Suprapubic skin (tissue), 4 donors: ENCODE measurements at regions not wholly inside any gene's neighbourhood (a gene's known extent, or its start where the extent isn't known, plus 50 kb on each side); places are given as distances from the start of the nearest gene placed in this dataset.

Experiments used
- DNase-seq, 2 donors: peaks; one replicate each; pipeline ENCODE4 v3.0.0-alpha.2; 2019; ENCODE audit warnings: low spot score in 2 of 2
- H3K27ac ChIP-seq: fragments of 200-600 bp; sonication (generic); one replicate; pipeline ENCODE4 v1.5.1; 2019
- H3K27me3 ChIP-seq: fragments of 200-600 bp; sonication (generic); one replicate; pipeline ENCODE4 v1.5.1; 2019
- H3K36me3 ChIP-seq: fragments of 200-600 bp; sonication (generic); one replicate; pipeline ENCODE4 v1.5.1; 2019
- H3K4me1 ChIP-seq: fragments of 200-600 bp; sonication (generic); one replicate; pipeline ENCODE4 v1.5.1; 2019
- H3K4me3 ChIP-seq: fragments of 200-600 bp; sonication (generic); one replicate; pipeline ENCODE4 v1.5.1; 2019; ENCODE audit warnings: mild to moderate bottlenecking
- H3K9me3 ChIP-seq: fragments of 200-600 bp; sonication (generic); one replicate; pipeline ENCODE4 v1.5.1; 2019
- CTCF ChIP-seq, 2 donors: fragments of 200-600 bp in 1 of 2; fragments of 450-650 bp in 1 of 2; sonication (generic) in 1 of 2; IDR thresholded peaks; one replicate each; pipeline ENCODE4 v1.5.1; 2016 to 2019; ENCODE audit warnings: antibody characterized with exemption in 2 of 2, mild to moderate bottlenecking in 1 of 2, moderate library complexity in 1 of 2
- EP300 ChIP-seq: sonication (generic); formaldehyde crosslinking; IDR thresholded peaks from one replicate; pipeline ENCODE4 v1.6.1; 2017; ENCODE audit warnings: antibody characterized with exemption
- POLR2A ChIP-seq, 2 donors: fragments of 450-650 bp; IDR thresholded peaks; one replicate each; pipeline ENCODE4 v1.6.1; 2017; ENCODE audit warnings: antibody characterized with exemption in 2 of 2, mild to moderate bottlenecking in 2 of 2, moderate library complexity in 2 of 2
- POLR2AphosphoS5 ChIP-seq, 3 donors: sonication (generic); formaldehyde crosslinking; IDR thresholded peaks; one replicate each; pipeline ENCODE4 v1.6.1; 2017; ENCODE audit warnings: antibody characterized with exemption in 3 of 3
- WGBS: methylation state at CpG from one replicate; pipeline ENCODE4 v1.1.5; 2018; 5-methylcytosine and 5-hydroxymethylcytosine counted together

- 82% methylated on average over 4 of the region's 4 CpGs for WGBS
- H3K4me1 ChIP-seq, result no peaks in the 10 kb centered on the region
- DNase-seq, result peak in 1 of 2 donors; percentile 16
- H3K4me3 ChIP-seq, result no peak overlapping the region
- H3K9me3 ChIP-seq, result no peaks in the 10 kb centered on the region
- TF ChIP-seq POLR2AphosphoS5 (IDR thresholded peaks at IDR 0.05) (no peak), POLR2A (IDR thresholded peaks at IDR 0.05) (no peak), CTCF (IDR thresholded peaks at IDR 0.05) (no peak), EP300 (no peak)
- H3K27ac ChIP-seq, result no peak overlapping the region
- H3K27me3 ChIP-seq, result no peaks in the 10 kb centered on the region
- no peaks in the 10 kb centered on the region for H3K36me3 ChIP-seq
Measured at GRCh38 chr3:194810076-194810475, 124.4 kb downstream of the FAM43A start.

- WGBS, result 90% methylated on average over 5 of the region's 9 CpGs
- H3K4me3 ChIP-seq, result no peak overlapping the region
- H3K9me3 ChIP-seq, result no peaks in the 10 kb centered on the region
- H3K4me1 ChIP-seq, result no peaks in the 10 kb centered on the region
- H3K27me3 ChIP-seq, result no peaks in the 10 kb centered on the region
- H3K36me3 ChIP-seq, result no peaks in the 10 kb centered on the region
- H3K27ac ChIP-seq, result no peak overlapping the region
- peak in 1 of 2 donors; percentile 31 for DNase-seq
- TF ChIP-seq EP300, result no peak
- TF ChIP-seq CTCF (IDR thresholded peaks at IDR 0.05), result no peak
- TF ChIP-seq POLR2A (IDR thresholded peaks at IDR 0.05), result no peak
- no peak for TF ChIP-seq POLR2AphosphoS5 (IDR thresholded peaks at IDR 0.05)
Measured at GRCh38 chr3:194811118-194811517, 125.4 kb downstream of the FAM43A start.

GRCh38 chr3:194812176-194812575 is 126.5 kb downstream of the FAM43A start:
- no peaks in the 10 kb centered on the region for H3K9me3 ChIP-seq
- DNase-seq, result peak in 1 of 2 donors; percentile 44
- no peaks in the 10 kb centered on the region for H3K27me3 ChIP-seq
- WGBS, result 91% methylated on average over 10 of the region's 10 CpGs
- no peaks in the 10 kb centered on the region for H3K36me3 ChIP-seq
- H3K4me1 ChIP-seq, result no peaks in the 10 kb centered on the region
- no peak for TF ChIP-seq POLR2A (IDR thresholded peaks at IDR 0.05)
- TF ChIP-seq POLR2AphosphoS5 (IDR thresholded peaks at IDR 0.05), result no peak
- TF ChIP-seq EP300, result no peak
- no peak for TF ChIP-seq CTCF (IDR thresholded peaks at IDR 0.05)
- no peak overlapping the region for H3K4me3 ChIP-seq
- H3K27ac ChIP-seq, result no peak overlapping the region

- H3K9me3 ChIP-seq, result no peaks in the 10 kb centered on the region
- no peak for DNase-seq
- 57% methylated on average over 5 of the region's 5 CpGs for WGBS
- H3K27ac ChIP-seq, result no peak overlapping the region
- no peak overlapping the region for H3K4me3 ChIP-seq
- peaks cover 4% of the 10 kb centered on the region for H3K27me3 ChIP-seq
- H3K4me1 ChIP-seq, result no peaks in the 10 kb centered on the region
- no peaks in the 10 kb centered on the region for H3K36me3 ChIP-seq
- TF ChIP-seq POLR2A (IDR thresholded peaks at IDR 0.05) (no peak), EP300 (no peak), CTCF (IDR thresholded peaks at IDR 0.05) (no peak), POLR2AphosphoS5 (IDR thresholded peaks at IDR 0.05) (no peak)
Measured at GRCh38 chr3:194814878-194815357, 129.2 kb downstream of the FAM43A start.

GRCh38 chr3:194816748-194817591 is 131.3 kb downstream of the FAM43A start:
- peaks cover 4% of the 10 kb centered on the region for H3K27me3 ChIP-seq
- peak; percentile 16 to 40 for DNase-seq

More at GRCh38 chr3:194816748-194817591, 131.3 kb downstream of the FAM43A start:
- Histone ChIP-seq H3K4me3 (no peak overlapping the region), H3K36me3 (no peaks in the 10 kb centered on the region), H3K9me3 (no peaks in the 10 kb centered on the region), H3K27ac (no peak overlapping the region), H3K4me1 (no peaks in the 10 kb centered on the region)
- TF ChIP-seq CTCF (IDR thresholded peaks at IDR 0.05) (no peak), POLR2AphosphoS5 (IDR thresholded peaks at IDR 0.05) (no peak), EP300 (no peak), POLR2A (IDR thresholded peaks at IDR 0.05) (no peak)
- WGBS, result 92% methylated on average over 12 of the region's 12 CpGs
